CD4-positive, alpha-beta T cell treated with Interleukin-6 for 4 hours (primary cell): ENCODE measurements at regions not wholly inside any gene's neighbourhood (a gene's known extent, or its start where the extent isn't known, plus 50 kb on each side); places are given as distances from the start of the nearest gene placed in this dataset.
"Not testable (repeated sequence)": the region's sequence is repeated elsewhere in the genome, so short reads cannot be mapped to it uniquely, and the experiment has no call there.

Experiments
- DNase-seq: peaks from one replicate; pipeline ENCODE4 v3.0.0-alpha.2; 2020; ENCODE audit warnings: mixed read lengths

DNA sequence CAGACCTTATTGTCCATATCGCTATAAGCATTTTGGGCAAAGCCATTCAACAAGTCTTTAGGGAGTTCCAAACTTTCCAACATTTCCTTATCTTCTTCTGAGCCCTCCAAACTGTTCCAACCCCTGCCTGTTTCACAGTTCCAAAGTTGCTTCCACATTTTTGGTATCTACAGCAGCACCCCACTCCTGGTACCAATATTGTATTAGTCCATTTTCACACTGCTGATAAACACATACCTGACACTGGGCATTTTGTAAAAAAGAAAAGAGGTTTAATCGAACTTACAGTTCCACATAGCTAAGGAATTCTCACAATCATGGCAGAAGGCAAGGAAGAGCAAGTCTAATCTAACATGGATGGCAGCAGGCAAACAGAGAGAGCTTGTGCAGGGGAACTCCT lies 834.1 kb upstream of the GBE1 start:
- no peak for DNase-seq

DNA sequence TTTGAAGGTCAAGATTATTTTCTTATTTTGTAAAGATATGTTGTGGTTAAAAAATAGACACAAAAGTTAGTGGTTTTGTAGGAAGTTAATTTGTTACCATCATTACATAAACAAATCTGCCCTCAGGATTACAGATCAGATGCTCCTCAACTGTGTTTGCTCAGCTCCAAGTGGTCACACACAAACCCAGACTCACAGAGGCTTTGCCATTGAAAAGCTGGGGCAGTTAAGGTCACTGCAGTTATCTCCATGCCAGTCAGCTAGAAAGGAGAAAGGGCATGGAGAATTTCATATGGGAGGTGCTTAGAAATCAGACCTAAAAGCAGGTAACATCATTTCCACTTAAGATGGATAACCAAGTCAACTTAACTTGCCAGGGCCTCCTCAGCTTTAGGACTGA lies 825.7 kb upstream of the GBE1 start:
- no peak for DNase-seq

- no peak for DNase-seq
Measured at GRCh38 chr3:82586414-82586813, 825.0 kb upstream of the GBE1 start.

GRCh38 chr3:82586002-82586401 lies 824.6 kb upstream of the GBE1 start:
- not testable (repeated sequence) for DNase-seq

DNA sequence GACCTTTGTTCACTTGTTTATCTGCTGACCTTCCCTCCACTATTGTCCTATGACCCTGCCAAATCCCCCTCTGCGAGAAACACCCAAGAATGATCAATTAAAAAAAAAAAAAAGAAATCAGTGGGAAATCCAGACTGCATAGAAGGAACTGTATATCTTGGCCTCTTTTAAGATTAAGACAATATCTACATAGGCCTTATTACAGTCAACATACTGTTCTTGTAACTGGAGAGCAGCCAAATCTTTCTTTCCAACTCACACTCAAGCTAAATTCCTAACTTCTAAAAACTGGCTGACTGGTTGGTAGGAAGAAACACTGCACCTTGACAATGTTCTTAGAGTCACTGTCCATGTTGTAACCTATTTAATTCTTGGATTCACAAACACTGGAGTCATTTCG lies 824.1 kb upstream of the GBE1 start:
- DNase-seq: not testable (repeated sequence)

- DNase-seq: not testable (repeated sequence)
Measured at GRCh38 chr3:82584861-82585260, 823.4 kb upstream of the GBE1 start.

- DNase-seq: not testable (repeated sequence)
Measured at GRCh38 chr3:82584415-82584814, 823.0 kb upstream of the GBE1 start.

- DNase-seq: no peak
Measured at GRCh38 chr3:82581350-82581749, 819.9 kb upstream of the GBE1 start.

DNA sequence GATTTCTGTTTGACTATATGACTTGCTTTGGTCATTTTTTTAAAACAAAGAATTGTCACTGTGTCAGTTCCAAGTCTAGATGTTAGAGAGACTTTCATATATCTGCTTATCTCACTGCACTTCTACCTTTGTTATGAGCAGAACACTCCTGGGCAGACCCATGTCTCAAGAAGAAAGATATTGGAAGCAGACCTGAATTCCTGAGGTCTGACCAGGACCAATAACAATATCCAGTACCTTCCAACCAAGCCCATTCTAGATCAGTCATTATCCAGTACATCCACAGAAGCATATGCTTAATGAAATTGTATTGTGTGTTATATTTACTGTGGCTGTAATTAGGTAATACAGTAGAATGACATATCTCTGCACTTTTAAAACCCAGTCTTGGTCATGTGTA lies 811.3 kb upstream of the GBE1 start:
- DNase-seq: no peak

- no peak for DNase-seq
Measured at GRCh38 chr3:82568776-82569338, 807.4 kb upstream of the GBE1 start.

DNA sequence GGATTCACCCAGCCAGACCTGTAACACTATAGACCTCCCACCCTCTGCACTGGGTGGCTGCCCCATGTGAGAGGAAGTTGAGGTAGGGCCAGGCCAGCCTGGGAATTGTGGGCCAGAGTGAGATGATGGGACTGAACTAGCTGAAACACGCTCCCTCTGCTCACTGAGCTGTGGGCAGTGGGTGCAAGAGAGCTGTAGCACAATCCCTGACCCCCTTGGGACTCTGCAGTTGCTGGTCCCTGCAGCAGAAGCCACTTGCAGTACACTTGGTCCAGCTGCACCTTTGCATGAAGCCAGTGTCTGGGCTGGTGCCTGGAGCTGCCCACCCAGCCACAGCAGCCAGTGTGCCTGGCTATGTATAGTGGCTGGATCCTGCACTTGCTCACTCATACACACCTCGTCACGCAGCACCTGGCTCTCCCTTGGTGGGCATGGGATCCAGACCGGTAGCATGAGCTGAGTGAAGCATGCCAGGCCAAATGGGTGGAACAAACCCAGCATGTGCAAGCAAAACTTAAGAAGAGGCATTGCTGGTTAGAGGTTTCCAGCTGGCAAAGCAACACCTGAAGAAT lies 805.7 kb upstream of the GBE1 start:
- DNase-seq: no peak

DNA sequence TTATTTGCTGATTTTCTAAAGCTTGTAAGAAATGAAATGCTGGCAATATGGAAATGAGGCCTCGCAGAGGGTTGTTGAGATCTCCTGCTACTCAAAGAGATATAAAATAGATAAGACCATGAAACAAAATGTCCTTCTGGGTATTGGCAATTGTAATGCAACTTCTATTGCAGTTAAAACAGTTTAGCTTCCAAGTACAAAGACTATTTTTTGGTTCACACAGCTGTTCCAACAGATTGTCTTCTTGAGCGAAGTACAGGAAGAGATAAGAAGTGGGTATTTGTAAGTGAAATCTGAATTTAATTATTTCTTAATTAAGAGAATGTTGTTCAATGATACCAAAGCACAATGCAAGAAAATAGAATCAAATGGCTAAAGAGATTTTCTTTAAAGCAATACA lies 801.5 kb upstream of the GBE1 start:
- no peak for DNase-seq

GRCh38 chr3:82561784-82562183 lies 800.3 kb upstream of the GBE1 start:
- DNase-seq: no peak

DNA sequence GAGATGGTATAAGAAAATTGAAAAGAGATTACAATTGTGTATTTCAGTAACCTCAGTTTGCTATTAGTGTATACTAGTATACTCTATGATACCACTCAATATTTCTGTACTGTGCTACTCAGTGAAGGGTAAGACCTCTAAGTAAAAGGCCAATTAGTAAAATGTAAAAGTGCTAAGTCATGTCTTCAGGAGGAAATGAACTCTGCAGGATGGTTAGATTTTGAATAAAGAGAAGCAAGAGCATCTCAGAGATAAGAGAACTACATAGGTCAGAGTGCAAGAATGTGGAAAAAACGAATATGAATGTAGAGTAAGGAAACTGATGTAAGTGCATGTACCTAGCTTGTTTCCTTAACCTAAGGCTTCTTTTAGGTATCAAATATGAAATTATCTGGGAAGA lies 796.6 kb upstream of the GBE1 start:
- DNase-seq: no peak

- DNase-seq: no peak
Measured at GRCh38 chr3:82556113-82556512, 794.7 kb upstream of the GBE1 start.

DNA sequence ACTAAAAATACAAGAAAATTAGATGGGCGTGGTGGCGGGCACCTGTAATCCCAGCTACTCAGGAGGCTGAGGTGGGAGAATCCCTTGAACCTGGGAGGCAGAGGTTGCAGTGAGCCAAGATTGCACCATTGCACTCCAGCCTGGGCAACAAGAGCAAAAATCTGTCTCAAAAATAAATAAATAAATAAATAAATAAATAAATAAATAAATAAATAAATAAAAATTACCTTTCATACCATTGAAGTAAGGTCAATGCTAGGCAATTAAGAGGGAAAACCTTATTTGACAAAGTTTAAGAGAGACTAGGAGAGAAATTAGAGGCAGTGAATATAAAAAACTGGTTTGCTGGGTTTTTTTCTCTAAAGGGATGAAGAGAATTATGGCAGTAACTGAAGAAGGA lies 781.1 kb upstream of the GBE1 start:
- DNase-seq: not testable (repeated sequence)

- DNase-seq: no peak
Measured at GRCh38 chr3:82521657-82522056, 760.2 kb upstream of the GBE1 start.

DNA sequence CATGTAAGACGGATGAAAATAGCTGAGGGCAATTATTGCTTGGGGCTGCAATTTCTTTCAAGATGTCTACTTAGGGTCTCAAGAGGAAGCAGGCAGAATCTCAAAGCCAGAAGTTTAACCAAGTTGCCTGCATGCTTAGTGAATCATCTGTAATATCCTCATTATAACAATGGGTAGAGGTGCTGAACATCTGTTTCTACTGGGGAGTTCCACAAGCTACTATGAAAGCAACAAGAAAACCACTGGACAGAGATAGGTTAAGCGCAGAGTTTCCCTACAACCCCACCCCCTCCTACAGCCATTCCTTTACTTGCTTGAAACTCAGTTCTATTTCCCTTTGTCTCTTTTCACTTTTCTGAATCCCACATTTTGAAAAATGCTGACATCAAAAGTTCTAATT lies 759.4 kb upstream of the GBE1 start:
- no peak for DNase-seq

GRCh38 chr3:82509951-82510603 lies 748.6 kb upstream of the GBE1 start:
- no peak for DNase-seq

DNA sequence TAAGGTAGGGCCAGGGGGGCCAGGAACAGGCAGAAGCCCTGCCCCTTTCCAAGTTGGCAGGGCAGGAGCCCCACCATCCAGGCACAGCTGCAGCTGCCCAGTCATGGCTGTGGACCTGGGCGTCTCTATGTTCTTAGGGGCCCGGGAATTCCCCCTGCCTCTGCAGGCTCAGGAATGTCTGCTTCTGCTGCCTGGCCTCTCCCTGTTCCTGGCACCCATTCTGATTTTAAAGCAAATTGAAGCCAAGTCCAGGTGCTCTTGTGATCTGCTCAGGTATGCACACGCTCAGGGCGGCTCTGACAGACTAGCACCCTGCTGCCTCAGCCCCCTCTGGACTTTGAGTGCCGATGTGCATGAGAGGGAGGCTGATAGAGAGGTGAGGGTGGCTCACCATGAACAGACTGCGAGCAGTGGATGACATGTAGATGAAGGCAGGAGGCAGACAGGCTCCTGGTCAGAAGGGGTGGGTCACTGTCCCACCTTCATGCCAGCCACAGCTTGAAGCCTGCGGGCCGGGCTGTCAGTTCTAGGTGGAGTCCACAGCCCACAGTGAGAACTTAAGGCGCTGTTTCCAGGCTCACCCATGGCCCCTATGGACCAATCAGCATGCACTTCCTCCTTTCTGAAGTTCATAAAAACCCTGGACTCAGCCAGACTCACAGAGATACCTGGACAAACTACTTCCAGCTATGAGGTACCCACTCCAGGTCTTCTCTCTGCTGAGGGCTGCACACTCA lies 747.8 kb upstream of the GBE1 start:
- DNase-seq: no peak

DNA sequence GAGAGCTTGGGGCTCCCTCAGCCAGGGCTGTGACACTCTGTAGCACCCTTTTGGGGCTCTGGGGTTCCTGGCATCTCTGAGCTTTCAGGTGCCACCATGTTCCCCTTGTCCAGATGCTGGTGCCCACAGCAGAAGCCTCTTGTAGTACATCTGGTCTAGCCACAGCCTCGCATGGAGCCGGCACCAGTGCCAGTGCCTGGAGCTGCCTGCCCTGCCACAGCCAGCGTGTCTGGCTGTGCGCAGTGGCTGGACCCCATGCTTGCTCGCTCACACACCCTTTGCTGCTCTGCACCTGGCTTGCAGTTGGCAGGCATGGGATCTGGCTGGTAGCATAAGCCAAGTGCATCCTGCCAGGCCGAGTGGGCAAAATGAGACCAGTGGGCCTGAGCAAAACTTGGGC lies 744.8 kb upstream of the GBE1 start:
- DNase-seq: no peak

GRCh38 chr3:82505079-82505756 lies 743.8 kb upstream of the GBE1 start:
- DNase-seq: no peak

DNA sequence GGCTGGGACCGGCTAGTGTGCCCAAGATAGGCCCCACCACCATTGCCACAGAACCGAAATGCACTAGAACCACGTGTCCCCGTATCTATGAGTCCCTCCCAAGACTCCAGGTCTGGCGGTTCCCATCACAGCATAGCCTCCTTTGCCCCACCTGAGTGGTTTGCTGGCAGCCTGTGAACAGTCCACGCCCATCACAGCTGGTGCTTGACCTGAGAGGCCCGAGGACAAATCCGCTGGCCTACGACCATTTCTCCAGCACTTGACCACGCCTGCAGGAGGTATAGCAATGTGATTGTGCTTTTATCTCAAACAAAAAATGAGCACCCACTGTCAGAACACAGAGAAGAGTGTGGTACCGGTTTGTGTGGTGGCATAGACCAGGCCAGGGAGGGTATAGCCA lies 736.7 kb upstream of the GBE1 start:
- no peak for DNase-seq
